ENCODE measurements at regions not wholly inside any gene's neighbourhood (a gene's known extent, or its start where the extent isn't known, plus 50 kb on each side); places are given as distances from the start of the nearest gene placed in this dataset.

DNA sequence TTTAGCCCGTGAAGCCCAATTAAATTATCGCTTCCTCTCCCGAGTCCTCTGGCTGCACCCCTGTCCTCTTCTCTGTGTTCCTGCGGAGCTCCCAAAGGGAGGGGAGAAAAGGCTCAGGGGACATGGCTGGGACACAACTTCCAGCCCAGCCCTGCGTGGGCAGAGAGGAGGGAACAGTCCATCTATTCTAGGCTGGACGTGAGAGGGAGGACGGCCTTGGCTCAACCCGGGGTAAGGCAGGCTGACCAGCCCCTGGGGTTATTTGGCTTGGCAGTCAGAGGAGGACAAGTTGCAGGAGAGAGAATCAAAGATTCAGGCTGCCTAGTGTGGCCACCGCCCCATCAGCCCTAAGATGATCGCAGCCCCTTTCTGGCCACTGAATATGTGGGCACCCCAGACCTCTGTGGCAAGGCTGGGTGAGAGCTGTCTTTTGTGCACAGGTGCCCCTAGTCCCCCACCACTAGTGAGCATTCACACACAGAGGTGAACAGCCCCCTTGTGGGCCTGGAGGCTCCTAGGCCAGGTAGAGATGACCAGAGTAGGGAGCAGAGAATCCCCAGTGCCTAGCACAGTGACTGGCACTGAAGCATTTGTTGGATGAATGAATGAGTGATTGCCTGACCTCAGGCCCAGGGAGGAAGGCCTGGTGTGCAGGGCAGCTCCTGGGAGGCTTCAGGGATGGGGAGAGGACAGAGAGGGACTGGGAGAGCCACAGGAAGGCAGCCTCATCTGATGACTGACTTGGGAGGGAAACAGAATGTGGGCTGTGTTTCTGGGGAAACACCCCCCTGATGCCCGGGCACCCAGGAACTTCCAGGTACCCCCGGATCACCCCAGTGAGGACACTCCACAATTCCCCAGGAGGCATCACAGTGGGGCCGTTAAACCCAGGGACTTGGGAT, 133.9 kb downstream of the C9orf50 start:
- DNase-seq, result no peak

- DNase-seq, result no peak
Observed at GRCh38 chr9:129485145-129485774, 135.6 kb downstream of the C9orf50 start.

- no peak for DNase-seq
Observed at GRCh38 chr9:129484352-129485000, 136.4 kb downstream of the C9orf50 start.

- DNase-seq, result peak; percentile 84
Observed at GRCh38 chr9:129483415-129484351, 137.2 kb downstream of the C9orf50 start.

GRCh38 chr9:129482521-129483414, 138.1 kb downstream of the C9orf50 start:
- DNase-seq, result peak; percentile 77

GRCh38 chr9:129481810-129482511, 138.9 kb downstream of the C9orf50 start:
- DNase-seq, result no peak

DNA sequence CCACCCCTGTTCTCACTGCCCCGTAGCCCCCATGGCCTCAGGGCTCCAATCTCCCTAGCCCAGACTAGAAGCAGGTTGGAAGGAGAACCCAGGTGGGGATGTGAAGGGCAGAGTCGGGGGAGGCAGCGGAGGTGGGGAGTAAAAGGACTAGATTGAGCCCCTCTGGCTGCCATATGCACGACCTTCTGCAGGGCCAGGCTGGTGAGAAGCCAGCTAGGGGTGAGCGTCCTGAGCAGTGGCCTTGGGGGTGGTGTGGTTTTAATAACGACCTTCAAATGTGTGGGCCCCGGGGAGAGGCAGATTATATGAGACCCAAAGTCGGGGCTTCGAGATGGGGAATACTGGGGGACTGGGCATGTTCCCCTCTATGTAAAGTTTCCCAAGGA, 139.5 kb downstream of the C9orf50 start:
- no peak for DNase-seq

GRCh38 chr9:129480745-129481144, 140.2 kb downstream of the C9orf50 start:
- no peak for DNase-seq

- DNase-seq, result no peak
Observed at GRCh38 chr9:129480227-129480626, 140.7 kb downstream of the C9orf50 start.

- DNase-seq, result no peak
Observed at GRCh38 chr9:129479631-129480011, 141.3 kb downstream of the C9orf50 start.

DNA sequence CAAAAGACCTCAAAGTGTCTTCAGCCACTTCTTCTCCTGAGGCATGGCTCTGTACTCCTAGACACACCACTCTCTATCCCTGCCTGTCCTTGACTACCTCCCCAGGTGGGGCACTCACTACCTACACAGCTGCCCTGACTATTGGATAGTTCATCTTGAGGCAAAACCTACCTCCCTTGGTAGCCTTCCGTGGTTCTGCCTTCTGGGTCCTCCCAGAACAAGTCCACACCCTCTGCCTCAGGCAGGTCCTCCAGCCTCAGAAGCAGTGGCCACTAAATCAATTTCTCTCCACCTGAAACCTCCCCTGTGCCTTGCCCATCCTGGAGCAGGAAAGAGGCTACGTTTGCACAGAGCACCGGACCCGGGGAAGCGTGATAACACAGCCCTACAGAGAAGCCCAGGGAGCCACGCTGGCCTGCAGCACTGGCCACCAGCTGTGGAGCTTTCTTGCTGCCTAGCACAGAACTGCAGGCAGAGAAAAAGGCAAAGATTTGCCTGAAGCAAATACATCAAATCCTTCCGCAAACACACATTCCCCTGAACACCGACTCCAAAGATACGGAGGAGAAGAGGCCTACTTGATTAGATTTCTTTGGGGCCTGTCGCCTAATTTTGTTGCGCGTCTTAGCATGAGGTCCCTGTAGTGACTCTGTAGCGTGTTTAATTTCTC, 141.8 kb downstream of the C9orf50 start:
- no peak for DNase-seq

DNA sequence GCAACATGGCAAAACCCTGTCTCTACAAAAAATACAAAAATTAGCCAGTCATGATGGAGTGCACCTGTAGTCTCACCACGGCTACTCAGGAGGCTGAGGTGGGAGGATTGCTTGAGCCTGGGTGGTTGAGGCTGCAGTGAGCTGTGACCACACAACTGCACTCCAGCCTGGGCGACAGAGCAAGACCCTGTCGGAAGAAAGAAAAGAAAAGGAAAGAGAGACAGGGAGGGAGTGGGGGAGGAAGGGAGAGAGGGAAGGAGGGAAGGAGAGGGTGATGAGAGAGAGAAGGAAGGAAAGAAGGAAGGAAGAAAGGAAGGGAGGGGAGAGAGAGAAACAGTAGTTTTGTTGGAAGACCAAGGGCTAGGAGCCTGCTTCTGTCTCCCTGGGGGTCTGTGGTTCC, 142.4 kb downstream of the C9orf50 start:
- DNase-seq, result no peak

- DNase-seq, result no peak
Observed at GRCh38 chr9:129476821-129477611, 143.9 kb downstream of the C9orf50 start.

DNA sequence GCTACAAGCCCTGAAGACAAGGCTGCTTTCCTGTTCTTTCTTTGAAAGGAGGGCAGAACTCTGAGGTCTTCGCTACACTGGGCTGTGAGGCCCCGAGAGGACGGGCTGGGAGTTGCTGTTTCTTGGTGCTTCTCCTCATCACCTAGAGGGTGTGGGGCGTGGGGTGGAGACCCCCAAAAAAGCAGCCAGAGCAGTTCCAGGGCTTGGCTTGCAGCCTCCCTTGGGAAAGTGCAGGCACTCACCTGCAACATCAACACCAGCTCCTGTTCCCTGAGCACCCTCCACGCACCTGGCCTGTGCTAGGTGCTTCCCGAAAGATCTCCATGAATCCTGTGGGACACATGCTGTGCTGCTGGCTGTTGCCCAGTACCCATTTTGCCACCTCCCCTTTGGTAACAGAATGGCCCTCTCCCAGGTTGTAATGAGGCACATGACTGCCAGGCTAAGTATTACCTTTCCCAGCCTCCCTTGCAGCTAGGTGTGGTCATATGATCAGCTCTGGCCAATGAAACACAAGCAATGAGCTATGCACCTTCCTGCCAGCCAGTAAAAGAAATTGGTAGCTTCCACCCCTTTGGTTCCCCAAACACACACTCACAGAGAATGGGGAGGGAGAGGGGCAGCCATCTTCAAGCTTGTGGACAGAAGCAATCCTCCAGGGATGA, 146.0 kb downstream of the C9orf50 start:
- no peak for DNase-seq

DNA sequence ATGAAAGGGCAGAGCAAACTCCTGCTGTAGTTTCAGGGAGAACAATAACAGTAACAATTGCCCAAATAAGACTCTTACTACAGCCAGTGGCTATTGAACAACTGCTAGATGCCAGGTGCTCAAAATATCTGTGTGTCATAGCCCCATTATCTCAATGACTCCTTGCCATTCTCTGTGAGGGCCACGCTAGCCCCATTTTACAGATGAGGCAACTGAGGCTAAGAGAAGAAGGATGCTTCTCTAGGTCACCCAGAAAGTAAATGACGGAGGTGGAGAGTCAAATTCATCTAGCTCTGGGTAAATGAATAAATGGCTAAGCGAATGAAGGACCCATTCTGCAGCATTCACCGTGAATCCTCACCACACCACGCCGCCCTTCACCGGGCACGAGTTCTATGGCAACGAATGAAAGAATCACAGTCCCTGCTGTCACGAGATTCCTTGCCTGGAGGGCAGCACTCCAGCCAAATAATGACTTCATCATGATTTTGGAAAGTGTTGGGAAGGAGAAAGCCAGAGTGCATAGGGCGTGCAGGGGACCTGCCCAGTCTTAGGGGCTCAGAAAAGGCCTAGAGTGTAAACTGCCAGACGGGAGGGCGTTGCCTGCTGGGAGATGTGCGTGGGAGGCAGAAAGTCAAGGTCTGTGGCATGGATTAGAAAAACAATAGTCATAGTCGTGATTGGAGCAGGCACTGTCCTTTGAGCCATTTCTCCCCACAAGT, 147.2 kb downstream of the C9orf50 start:
- DNase-seq, result no peak

DNA sequence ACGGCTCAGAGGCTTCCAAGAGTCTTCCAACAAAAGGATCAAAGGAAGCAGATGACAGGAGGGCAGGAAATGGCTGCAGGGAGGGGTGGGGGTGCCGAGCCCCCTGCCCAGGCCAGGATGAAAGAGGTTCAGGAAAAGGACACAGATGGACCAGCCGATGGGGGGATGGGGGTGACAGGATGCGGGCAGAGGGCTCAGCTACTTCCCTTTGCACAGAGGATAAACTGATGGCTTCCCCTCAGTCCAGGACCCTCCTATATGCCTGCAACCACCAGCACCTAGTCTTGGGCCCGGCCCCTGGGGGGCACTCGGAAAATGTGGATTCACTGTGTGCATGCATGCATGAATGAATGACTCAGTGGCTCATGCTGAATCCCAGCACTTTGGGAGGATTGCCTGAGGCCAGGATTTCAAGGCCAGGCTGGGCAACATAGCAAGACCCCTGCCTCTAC, 148.2 kb downstream of the C9orf50 start:
- DNase-seq, result no peak

DNA sequence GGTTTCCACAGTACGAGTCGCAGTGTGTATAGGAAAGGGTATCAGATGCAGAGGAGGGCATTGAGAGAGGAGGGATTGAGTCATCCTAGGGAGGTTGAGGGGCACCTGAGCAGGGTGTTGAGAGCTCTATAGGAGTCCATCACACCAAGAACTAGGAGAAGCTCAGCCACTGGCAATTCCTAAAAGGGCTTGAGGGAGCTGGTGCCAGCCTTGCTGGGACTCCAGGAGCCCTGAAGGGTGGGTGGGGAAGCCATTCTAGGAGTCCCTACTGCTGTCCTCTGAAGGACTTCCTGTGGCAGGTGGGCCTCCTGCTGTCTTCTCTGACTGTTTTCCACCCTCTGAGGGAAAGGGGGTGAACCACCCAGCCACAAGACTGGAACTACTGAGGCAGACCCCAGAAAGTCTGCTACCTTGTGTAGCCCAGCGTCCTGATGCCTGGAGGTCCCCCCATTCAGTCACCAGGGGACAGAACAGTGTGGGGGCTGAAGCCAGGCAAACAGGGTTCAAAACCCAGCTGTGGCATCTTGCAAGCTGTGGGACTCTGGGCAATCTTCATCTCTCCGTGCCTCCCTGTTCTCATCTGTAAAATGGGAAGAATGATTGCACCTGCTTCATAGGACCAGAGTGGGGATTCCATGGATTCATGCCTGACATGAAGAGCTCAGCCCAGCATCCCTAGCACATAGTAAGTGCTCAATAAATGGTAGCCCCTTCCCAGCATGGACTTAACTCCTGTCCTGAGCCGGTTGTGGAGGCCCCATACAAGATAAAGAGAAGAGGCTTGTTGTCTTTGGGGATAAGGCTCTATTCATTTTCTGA, 149.5 kb downstream of the C9orf50 start:
- DNase-seq, result no peak

Data from DMS79 (cell line).